Liver (tissue), 3 donors: ENCODE measurements at regions not wholly inside any gene's neighbourhood (a gene's known extent, or its start where the extent isn't known, plus 50 kb on each side); places are given as distances from the start of the nearest gene placed in this dataset.

Experiments
- GABPA ChIP-seq, 2 donors: IDR thresholded peaks in 1 of 2; conservative IDR thresholded peaks in 1 of 2; 2 replicates each; pipeline ENCODE4 v1.6.1; 2016; ENCODE audit warnings: antibody characterized with exemption in 2 of 2, mild to moderate bottlenecking in 1 of 2, moderate library complexity in 1 of 2
- JUND ChIP-seq, 2 donors: IDR thresholded peaks; 2 replicates each; pipeline ENCODE4 v1.6.1; 2016; ENCODE audit warnings: antibody characterized with exemption in 2 of 2
- RAD21 ChIP-seq, 2 donors: IDR thresholded peaks; 2 replicates each; pipeline ENCODE4 v1.6.1; 2016; ENCODE audit warnings: antibody characterized with exemption in 2 of 2, mild to moderate bottlenecking in 2 of 2
- RXRA ChIP-seq, 2 donors: IDR thresholded peaks; 2 replicates each; pipeline ENCODE4 v1.6.1; 2017 to 2018; ENCODE audit warnings: antibody characterized with exemption in 2 of 2, mild to moderate bottlenecking in 1 of 2
- TAF1 ChIP-seq: conservative IDR thresholded peaks from 2 replicates; pipeline ENCODE4 v1.6.1; 2016; ENCODE audit warnings: antibody characterized with exemption, mild to moderate bottlenecking
- TF ChIP-seq, protein P1 (sequence below): fragments of 150-350 bp; IDR thresholded peaks from 2 replicates; pipeline ENCODE4 v1.5.1; 2017; ENCODE audit warnings: improper control_type of control experiment, low read depth, low read length; ENCODE audit not compliant: missing input control
- TF ChIP-seq, protein P2 (sequence below): IDR thresholded peaks from 2 replicates; pipeline ENCODE4 v1.6.1; 2016; ENCODE audit warnings: antibody characterized with exemption
- TF ChIP-seq, protein P3 (sequence below): IDR thresholded peaks from 2 replicates; pipeline ENCODE4 v1.6.1; 2016; ENCODE audit warnings: antibody characterized with exemption
- TF ChIP-seq, protein P4 (sequence below): IDR thresholded peaks from 2 replicates; pipeline ENCODE4 v1.6.1; 2016; ENCODE audit warnings: antibody characterized with exemption, mild to moderate bottlenecking
- donor health status: healthy.
- donor health status: healthy.

DNA sequence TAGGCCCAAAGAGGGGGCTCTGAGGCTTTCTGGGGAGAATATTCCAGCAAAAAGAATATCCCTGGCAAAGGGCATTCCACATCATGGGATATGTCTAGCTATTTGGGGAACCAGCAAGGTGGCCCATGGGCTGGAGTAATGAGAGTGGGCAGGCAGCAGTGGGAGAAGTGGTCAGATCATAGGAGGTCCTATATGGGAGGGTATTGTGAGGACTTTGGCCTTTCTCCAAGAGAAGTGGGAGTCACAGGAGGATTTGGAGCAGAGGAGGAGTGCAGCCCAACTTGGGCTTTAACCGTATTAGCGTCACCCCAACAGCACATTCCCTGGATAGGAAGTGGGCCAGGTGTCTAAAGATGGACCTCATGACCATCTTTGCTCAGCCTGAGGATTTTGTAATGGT lies 151.4 kb downstream of the ENGASE start:
- TF ChIP-seq TAF1 (no peak), RXRA (IDR thresholded peaks at IDR 0.05) (no peak), RAD21 (IDR thresholded peaks at IDR 0.05) (no peak), GABPA (IDR thresholded peaks at IDR 0.05 in 1 of 2, conservative IDR thresholded peaks at IDR 0.05 in 1 of 2) (no peak), JUND (IDR thresholded peaks at IDR 0.05) (no peak)
- TF ChIP-seq, protein P1, sequence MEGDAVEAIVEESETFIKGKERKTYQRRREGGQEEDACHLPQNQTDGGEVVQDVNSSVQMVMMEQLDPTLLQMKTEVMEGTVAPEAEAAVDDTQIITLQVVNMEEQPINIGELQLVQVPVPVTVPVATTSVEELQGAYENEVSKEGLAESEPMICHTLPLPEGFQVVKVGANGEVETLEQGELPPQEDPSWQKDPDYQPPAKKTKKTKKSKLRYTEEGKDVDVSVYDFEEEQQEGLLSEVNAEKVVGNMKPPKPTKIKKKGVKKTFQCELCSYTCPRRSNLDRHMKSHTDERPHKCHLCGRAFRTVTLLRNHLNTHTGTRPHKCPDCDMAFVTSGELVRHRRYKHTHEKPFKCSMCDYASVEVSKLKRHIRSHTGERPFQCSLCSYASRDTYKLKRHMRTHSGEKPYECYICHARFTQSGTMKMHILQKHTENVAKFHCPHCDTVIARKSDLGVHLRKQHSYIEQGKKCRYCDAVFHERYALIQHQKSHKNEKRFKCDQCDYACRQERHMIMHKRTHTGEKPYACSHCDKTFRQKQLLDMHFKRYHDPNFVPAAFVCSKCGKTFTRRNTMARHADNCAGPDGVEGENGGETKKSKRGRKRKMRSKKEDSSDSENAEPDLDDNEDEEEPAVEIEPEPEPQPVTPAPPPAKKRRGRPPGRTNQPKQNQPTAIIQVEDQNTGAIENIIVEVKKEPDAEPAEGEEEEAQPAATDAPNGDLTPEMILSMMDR: no peak
- TF ChIP-seq, protein P2, sequence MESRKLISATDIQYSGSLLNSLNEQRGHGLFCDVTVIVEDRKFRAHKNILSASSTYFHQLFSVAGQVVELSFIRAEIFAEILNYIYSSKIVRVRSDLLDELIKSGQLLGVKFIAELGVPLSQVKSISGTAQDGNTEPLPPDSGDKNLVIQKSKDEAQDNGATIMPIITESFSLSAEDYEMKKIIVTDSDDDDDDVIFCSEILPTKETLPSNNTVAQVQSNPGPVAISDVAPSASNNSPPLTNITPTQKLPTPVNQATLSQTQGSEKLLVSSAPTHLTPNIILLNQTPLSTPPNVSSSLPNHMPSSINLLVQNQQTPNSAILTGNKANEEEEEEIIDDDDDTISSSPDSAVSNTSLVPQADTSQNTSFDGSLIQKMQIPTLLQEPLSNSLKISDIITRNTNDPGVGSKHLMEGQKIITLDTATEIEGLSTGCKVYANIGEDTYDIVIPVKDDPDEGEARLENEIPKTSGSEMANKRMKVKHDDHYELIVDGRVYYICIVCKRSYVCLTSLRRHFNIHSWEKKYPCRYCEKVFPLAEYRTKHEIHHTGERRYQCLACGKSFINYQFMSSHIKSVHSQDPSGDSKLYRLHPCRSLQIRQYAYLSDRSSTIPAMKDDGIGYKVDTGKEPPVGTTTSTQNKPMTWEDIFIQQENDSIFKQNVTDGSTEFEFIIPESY: no peak
- TF ChIP-seq, protein P3, sequence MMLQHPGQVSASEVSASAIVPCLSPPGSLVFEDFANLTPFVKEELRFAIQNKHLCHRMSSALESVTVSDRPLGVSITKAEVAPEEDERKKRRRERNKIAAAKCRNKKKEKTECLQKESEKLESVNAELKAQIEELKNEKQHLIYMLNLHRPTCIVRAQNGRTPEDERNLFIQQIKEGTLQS: no peak
- TF ChIP-seq, protein P4, sequence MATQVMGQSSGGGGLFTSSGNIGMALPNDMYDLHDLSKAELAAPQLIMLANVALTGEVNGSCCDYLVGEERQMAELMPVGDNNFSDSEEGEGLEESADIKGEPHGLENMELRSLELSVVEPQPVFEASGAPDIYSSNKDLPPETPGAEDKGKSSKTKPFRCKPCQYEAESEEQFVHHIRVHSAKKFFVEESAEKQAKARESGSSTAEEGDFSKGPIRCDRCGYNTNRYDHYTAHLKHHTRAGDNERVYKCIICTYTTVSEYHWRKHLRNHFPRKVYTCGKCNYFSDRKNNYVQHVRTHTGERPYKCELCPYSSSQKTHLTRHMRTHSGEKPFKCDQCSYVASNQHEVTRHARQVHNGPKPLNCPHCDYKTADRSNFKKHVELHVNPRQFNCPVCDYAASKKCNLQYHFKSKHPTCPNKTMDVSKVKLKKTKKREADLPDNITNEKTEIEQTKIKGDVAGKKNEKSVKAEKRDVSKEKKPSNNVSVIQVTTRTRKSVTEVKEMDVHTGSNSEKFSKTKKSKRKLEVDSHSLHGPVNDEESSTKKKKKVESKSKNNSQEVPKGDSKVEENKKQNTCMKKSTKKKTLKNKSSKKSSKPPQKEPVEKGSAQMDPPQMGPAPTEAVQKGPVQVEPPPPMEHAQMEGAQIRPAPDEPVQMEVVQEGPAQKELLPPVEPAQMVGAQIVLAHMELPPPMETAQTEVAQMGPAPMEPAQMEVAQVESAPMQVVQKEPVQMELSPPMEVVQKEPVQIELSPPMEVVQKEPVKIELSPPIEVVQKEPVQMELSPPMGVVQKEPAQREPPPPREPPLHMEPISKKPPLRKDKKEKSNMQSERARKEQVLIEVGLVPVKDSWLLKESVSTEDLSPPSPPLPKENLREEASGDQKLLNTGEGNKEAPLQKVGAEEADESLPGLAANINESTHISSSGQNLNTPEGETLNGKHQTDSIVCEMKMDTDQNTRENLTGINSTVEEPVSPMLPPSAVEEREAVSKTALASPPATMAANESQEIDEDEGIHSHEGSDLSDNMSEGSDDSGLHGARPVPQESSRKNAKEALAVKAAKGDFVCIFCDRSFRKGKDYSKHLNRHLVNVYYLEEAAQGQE: no peak
